GM12874 (cell line): ENCODE measurements at regions not wholly inside any gene's neighbourhood (a gene's known extent, or its start where the extent isn't known, plus 50 kb on each side); places are given as distances from the start of the nearest gene placed in this dataset.

Experiments used
- CTCF ChIP-seq: IDR thresholded peaks from 2 replicates; pipeline ENCODE4 v1.5.1; 2011; ENCODE audit warnings: low read depth, mild to moderate bottlenecking, control low read depth, low read length, moderate library complexity; ENCODE audit not compliant: insufficient read depth

- TF ChIP-seq CTCF, result no peak
Observed at GRCh38 chr22:48857202-48857805, 970.4 kb downstream of the BRD1 start.

- TF ChIP-seq CTCF, result no peak
Observed at GRCh38 chr22:48856308-48856615, 971.4 kb downstream of the BRD1 start.

GRCh38 chr22:48855593-48856307 is 971.9 kb downstream of the BRD1 start:
- no peak for TF ChIP-seq CTCF

- TF ChIP-seq CTCF, result no peak
Observed at GRCh38 chr22:48855013-48855412, 972.7 kb downstream of the BRD1 start.

- TF ChIP-seq CTCF, result no peak
Observed at GRCh38 chr22:48853627-48854240, 973.9 kb downstream of the BRD1 start.

GRCh38 chr22:48851933-48852549 is 975.6 kb downstream of the BRD1 start:
- TF ChIP-seq CTCF, result no peak

- no peak for TF ChIP-seq CTCF
Observed at GRCh38 chr22:48850658-48851287, 976.9 kb downstream of the BRD1 start.
